HEK293 (cell line): ENCODE measurements at regions not wholly inside any gene's neighbourhood (a gene's known extent, or its start where the extent isn't known, plus 50 kb on each side); places are given as distances from the start of the nearest gene placed in this dataset.
"Not testable (repeated sequence)": the region's sequence is repeated elsewhere in the genome, so short reads cannot be mapped to it uniquely, and the experiment has no call there.

ENCODE experiments used
- CTCF ChIA-PET: fragments of 350-600 bp; formaldehyde crosslinking; extraction: SDS; loops from one replicate; lab custom pipeline; 2021; ENCODE audit warnings: antibody characterized with exemption; lab: Yijun Ruan, JAX
- POLR2A ChIA-PET: fragments of 300-600 bp; formaldehyde crosslinking; extraction: SDS; loops from one replicate; lab custom pipeline; 2020; ENCODE audit warnings: antibody characterized with exemption, inconsistent platforms; lab: Yijun Ruan, JAX
- H3K27ac ChIP-seq: fragments of 200-500 bp; sonication (Bioruptor generic); 2 replicates; pipeline ENCODE4 v1.5.1; 2014; ENCODE audit warnings: low read depth, low read length, control low read depth, inconsistent platforms; ENCODE audit errors: extremely low read depth
- H3K36me3 ChIP-seq, 2 experiments: fragments of 200-500 bp in 1 of 2; sonication (Bioruptor generic) in 1 of 2; 1 replicate in 1 of 2; 2 replicates in 1 of 2; pipeline ENCODE4 v1.5.1; 2014 to 2017; ENCODE audit warnings: inconsistent platforms in 2 of 2, low read length in 2 of 2; ENCODE audit not compliant: control insufficient read depth in 2 of 2, insufficient read depth in 1 of 2
- H3K4me1 ChIP-seq: fragments of 200-500 bp; sonication (Bioruptor generic); 2 replicates; pipeline ENCODE4 v1.5.1; 2014; ENCODE audit warnings: mild to moderate bottlenecking, low read length, inconsistent platforms; ENCODE audit not compliant: control insufficient read depth, insufficient read depth
- H3K4me3 ChIP-seq: 2 replicates; pipeline ENCODE4 v1.5.1; 2011; ENCODE audit warnings: low read depth, mild to moderate bottlenecking, control low read depth, low read length, moderate library complexity
- H3K9me3 ChIP-seq: fragments of 200-500 bp; sonication (Bioruptor generic); 2 replicates; pipeline ENCODE4 v1.5.1; 2014; ENCODE audit warnings: low read depth, low read length, inconsistent platforms; ENCODE audit not compliant: control insufficient read depth, insufficient read depth
- HIC1 ChIP-seq: fragments of 450-650 bp; formaldehyde crosslinking; IDR thresholded peaks from 2 replicates; pipeline ENCODE4 v1.5.1; 2016; ENCODE audit warnings: missing biosample characterization, missing genetic modification characterization
- PRDM1 ChIP-seq: fragments of 450-650 bp; formaldehyde crosslinking; IDR thresholded peaks from 2 replicates; pipeline ENCODE4; 2016; ENCODE audit warnings: missing biosample characterization, missing genetic modification characterization
- SALL2 ChIP-seq: fragments of 450-650 bp; formaldehyde crosslinking; IDR thresholded peaks from 2 replicates; pipeline ENCODE4 v1.5.0; 2017; ENCODE audit warnings: missing biosample characterization, mild to moderate bottlenecking, missing genetic modification characterization, borderline replicate concordance
- YY2 ChIP-seq: fragments of 450-650 bp; formaldehyde crosslinking; IDR thresholded peaks from 2 replicates; pipeline ENCODE4 v1.5.1; 2016; ENCODE audit warnings: missing biosample characterization, missing genetic modification characterization
- ZBTB26 ChIP-seq: fragments of 450-650 bp; formaldehyde crosslinking; optimal IDR thresholded peaks from 2 replicates; pipeline ENCODE3; 2016; ENCODE audit warnings: missing biosample characterization, mild to moderate bottlenecking, missing genetic modification characterization
- ZNF112 ChIP-seq: fragments of 450-650 bp; formaldehyde crosslinking; IDR thresholded peaks from 2 replicates; pipeline ENCODE4 v1.5.0; 2017; ENCODE audit warnings: missing biosample characterization, missing genetic modification characterization
- ZNF239 ChIP-seq: fragments of 450-650 bp; formaldehyde crosslinking; IDR thresholded peaks from 2 replicates; pipeline ENCODE4 v1.5.1; 2016; ENCODE audit warnings: missing biosample characterization, missing genetic modification characterization
- ZNF48 ChIP-seq: fragments of 450-650 bp; formaldehyde crosslinking; IDR thresholded peaks from 2 replicates; pipeline ENCODE4 v1.5.1; 2016; ENCODE audit warnings: missing biosample characterization, missing genetic modification characterization
- TF ChIP-seq, protein P1 (sequence below): fragments of 450-650 bp; IDR thresholded peaks from 2 replicates; pipeline ENCODE4 v1.5.1; 2018; ENCODE audit warnings: missing biosample characterization, missing genetic modification characterization

DNA sequence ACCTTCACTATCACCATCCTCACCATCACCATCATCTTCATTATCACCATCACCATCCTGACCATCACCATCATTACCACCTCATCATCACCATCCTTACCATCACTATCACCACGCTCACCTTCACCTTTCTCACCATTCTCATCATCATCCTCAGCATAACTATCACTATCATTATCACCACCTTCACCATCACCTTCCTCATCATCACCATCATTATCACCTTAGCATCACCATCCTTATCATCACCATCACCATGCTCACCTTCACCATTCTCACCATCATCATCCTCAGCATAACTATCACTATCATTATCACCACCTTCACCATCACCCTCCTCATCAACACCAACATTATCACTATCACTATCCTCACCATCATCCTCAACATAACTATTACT, 397.8 kb upstream of the ZNF337 start:
- CTCF ChIA-PET, H3K9me3 ChIP-seq, H3K4me3 ChIP-seq, H3K27ac ChIP-seq, H3K4me1 ChIP-seq, H3K36me3 ChIP-seq, POLR2A ChIA-PET: not testable (repeated sequence)
- TF ChIP-seq PRDM1 (tag by site-specific recombination), result peak; percentile 14; the same call in 1 of the 2 replicates
- TF ChIP-seq, protein P1, sequence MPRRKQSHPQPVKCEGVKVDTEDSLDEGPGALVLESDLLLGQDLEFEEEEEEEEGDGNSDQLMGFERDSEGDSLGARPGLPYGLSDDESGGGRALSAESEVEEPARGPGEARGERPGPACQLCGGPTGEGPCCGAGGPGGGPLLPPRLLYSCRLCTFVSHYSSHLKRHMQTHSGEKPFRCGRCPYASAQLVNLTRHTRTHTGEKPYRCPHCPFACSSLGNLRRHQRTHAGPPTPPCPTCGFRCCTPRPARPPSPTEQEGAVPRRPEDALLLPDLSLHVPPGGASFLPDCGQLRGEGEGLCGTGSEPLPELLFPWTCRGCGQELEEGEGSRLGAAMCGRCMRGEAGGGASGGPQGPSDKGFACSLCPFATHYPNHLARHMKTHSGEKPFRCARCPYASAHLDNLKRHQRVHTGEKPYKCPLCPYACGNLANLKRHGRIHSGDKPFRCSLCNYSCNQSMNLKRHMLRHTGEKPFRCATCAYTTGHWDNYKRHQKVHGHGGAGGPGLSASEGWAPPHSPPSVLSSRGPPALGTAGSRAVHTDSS (tag by site-specific recombination), result peak; percentile 87

- POLR2A ChIA-PET, H3K9me3 ChIP-seq, CTCF ChIA-PET, H3K36me3 ChIP-seq, H3K27ac ChIP-seq, H3K4me1 ChIP-seq, H3K4me3 ChIP-seq: not testable (repeated sequence)
These were observed 395.3 kb upstream of the ZNF337 start for GRCh38 chr20:26091921-26092320.

DNA sequence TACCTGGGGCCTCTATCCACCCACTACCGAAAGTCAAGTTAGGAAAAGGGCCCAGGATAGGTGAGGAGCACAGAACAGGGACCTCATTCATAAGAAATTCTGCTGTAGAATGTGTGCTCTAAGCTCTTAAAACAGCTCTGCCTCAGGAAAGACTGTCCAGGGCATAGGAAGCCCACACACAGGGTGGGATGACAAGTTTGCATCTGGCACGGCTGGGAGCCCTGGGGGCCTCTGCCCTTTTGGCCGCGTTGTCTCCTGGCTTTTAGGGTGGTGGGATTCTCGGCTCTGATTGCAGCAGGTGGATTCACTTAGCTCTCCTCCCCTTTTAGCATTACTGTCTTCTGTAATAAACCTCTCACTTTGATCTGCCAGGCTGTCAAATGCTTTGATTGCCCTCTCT, 389.5 kb upstream of the ZNF337 start:
- H3K36me3 ChIP-seq, H3K4me1 ChIP-seq, H3K27ac ChIP-seq, CTCF ChIA-PET, H3K9me3 ChIP-seq, POLR2A ChIA-PET, H3K4me3 ChIP-seq: not testable (repeated sequence)

DNA sequence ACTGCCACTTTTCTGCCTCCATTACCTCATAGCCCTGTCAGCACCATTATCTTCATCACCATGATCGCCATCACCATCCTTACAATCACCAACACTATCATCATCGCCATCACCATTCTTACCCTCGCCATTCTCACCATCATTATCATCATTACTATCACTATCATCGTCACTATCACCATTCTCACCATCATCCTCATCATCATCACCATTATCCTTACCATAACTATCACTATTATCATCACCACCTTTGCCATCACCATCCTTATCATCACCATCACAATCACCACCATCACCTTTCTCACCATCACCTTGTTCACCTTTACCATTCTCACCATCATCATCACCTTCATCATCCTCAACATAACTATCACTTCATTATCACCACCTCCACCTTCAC, 377.3 kb upstream of the ZNF337 start:
- H3K4me3 ChIP-seq, CTCF ChIA-PET, POLR2A ChIA-PET, H3K9me3 ChIP-seq, H3K36me3 ChIP-seq, H3K4me1 ChIP-seq, H3K27ac ChIP-seq: not testable (repeated sequence)
- TF ChIP-seq, protein P1 (tag by site-specific recombination), result peak; percentile 89
- TF ChIP-seq ZBTB26 (peak; percentile 19), YY2 (tag by site-specific recombination) (0 out of 2 replicates have a peak, but pooled peaks have one; percentile 29), ZNF112 (tag by site-specific recombination) (peak; percentile 57; the same call in 1 of the 2 replicates), HIC1 (tag by site-specific recombination) (0 out of 2 replicates have a peak, but pooled peaks have one; percentile 14), ZNF239 (tag by site-specific recombination) (0 out of 2 replicates have a peak, but pooled peaks have one; percentile 24), SALL2 (tag by site-specific recombination) (0 out of 2 replicates have a peak, but pooled peaks have one; percentile 35), ZNF48 (tag by site-specific recombination) (0 out of 2 replicates have a peak, but pooled peaks have one; percentile 72)

DNA sequence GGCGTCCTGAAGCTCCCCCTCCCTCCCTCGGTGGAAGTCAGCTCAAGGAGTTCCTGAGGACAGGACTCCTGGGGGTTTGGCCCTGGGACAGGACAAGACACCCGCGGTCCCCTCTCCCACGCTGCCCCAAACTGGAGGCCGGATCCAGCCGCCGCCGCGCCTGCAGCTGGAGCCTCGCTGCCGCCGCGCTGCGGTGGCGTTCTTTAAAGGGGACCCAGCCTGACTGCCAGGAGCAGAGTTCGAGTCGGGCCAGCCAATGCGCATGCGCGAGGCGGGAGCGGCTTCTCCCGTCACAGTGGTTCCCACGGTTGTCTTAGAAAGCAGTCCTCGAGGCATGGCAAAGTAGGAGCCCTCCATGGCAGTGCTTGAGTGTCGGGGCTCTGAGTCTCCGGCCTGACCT, 362.7 kb upstream of the ZNF337 start:
- H3K4me3 ChIP-seq, H3K4me1 ChIP-seq, H3K36me3 ChIP-seq, H3K9me3 ChIP-seq, POLR2A ChIA-PET, H3K27ac ChIP-seq, CTCF ChIA-PET: not testable (repeated sequence)

DNA sequence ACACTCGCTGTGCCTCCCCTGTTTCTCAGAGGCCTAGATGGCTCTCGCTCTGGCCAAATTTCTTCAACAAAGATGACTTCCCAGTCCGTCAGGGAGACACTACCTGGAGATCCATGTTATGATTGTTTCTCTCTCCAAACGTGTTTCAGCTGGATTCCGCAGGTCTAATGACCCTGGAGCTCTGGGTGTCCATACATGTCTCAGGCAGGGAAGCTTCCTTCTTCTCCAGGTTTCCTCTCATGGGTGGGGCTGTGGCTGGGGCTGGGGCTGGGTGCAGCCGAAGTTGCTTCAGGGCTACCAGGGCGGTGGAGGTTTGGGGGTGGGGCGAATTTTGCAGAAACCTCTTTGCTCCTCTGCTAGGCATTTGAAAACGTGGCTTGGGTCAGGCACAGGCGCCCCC, 361.8 kb upstream of the ZNF337 start:
- H3K27ac ChIP-seq, H3K4me1 ChIP-seq, H3K9me3 ChIP-seq, CTCF ChIA-PET, H3K36me3 ChIP-seq, H3K4me3 ChIP-seq, POLR2A ChIA-PET: not testable (repeated sequence)

- POLR2A ChIA-PET, H3K4me3 ChIP-seq, H3K4me1 ChIP-seq, CTCF ChIA-PET, H3K27ac ChIP-seq, H3K9me3 ChIP-seq, H3K36me3 ChIP-seq: not testable (repeated sequence)
These were observed 360.6 kb upstream of the ZNF337 start for GRCh38 chr20:26057135-26057752.
